Fibroblast of pulmonary artery (primary cell): ENCODE measurements at regions not wholly inside any gene's neighbourhood (a gene's known extent, or its start where the extent isn't known, plus 50 kb on each side); places are given as distances from the start of the nearest gene placed in this dataset.
"Not testable (repeated sequence)": the region's sequence is repeated elsewhere in the genome, so short reads cannot be mapped to it uniquely, and the experiment has no call there.

Experiments used
- DNase-seq: peaks from one replicate; pipeline ENCODE4 v3.0.0-alpha.2; 2010; ENCODE audit warnings: low read depth
- H3K4me3 ChIP-seq: replicated peaks from 2 replicates; pipeline ENCODE4 v1.5.1; 2011; ENCODE audit warnings: low read depth, mild to moderate bottlenecking, control low read depth, low read length, moderate library complexity
- CTCF ChIP-seq: IDR thresholded peaks from 2 replicates; pipeline ENCODE4 v1.5.1; 2011; ENCODE audit warnings: mild to moderate bottlenecking, control low read depth, low read length, inconsistent platforms; ENCODE audit errors: missing control alignments

DNA sequence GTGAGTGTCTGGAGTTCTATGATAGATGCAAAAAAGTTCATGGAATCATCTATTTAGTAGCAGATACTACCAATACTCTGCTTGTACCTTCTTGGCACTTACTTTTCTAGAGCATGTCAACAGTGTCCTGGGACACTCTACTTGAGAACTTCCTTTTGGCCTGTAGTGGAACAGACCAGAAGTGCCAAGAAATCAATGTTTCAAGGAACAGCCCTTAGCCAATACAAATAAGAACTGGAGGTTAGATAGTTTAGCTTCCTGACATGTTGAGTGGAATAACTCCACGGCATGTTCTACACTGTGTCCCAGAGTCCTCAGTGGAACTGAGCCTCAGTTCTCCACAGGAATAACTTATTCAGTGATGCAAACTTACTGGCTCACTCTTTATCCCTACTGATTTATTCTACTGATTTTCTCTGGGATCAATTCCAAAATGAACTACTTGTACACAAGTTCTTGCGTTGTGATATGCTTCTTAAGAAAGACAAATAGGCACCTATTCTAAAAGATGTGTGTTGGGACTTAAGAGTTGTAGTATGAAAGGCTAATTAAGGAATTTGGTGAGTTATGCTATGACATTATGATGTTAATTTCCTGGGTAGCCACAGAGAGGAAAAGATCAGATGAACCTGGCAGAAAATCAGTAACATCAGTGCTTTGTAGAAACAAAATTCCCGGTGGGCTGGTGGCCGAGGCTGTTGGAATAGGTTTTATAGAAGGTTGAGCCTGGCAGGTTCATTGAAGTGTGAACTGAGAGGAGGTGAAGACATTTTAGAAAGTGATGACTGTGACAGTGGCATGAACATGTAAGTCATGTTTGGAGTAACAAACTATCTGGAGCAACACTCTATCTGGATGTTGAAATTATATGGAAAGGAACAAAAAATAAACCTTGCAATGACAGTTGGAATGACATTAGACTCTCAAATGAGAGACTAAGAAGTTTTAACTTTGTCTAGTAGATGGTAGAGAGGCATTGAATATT lies 101.8 kb upstream of the RBMS3 start:
- no peak for TF ChIP-seq CTCF
- H3K4me3 ChIP-seq = no peak overlapping the region
- no peak for DNase-seq

DNA sequence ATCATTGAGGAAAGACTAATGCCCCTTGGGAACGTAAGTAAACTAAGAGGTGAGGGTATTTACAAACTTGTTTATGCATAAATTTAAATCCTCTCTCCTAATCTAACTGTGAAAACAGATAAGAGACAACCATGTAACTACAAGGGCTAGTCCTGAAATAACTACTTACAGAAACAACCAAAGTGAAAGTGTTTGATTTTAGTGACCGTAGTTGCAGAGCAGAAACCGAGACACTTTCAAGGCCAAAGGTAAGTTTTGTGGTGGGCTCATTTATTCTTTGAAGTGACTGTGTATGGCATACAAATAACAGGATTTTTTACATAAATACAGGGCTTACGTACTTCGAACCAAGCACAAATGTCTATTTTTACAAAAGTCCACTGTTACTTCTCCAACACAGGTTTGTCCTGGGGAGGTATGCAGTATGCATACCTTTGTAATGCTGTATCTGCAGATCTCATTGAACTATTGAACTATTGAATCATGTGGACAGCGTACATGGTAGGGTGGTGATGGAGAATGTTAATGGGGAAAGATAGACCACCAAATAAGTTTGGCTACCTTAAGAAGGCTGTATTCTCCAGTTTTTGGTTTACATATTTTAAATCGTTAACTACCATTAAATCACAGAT lies 99.6 kb upstream of the RBMS3 start:
- TF ChIP-seq CTCF = no peak
- no peak for DNase-seq
- no peak overlapping the region for H3K4me3 ChIP-seq

GRCh38 chr3:29181872-29182271 lies 99.0 kb upstream of the RBMS3 start:
- no peak for DNase-seq
- TF ChIP-seq CTCF = no peak

GRCh38 chr3:29182828-29183227 lies 98.0 kb upstream of the RBMS3 start:
- DNase-seq = not testable (repeated sequence)

More at GRCh38 chr3:29181872-29182271, 99.0 kb upstream of the RBMS3 start:
- H3K4me3 ChIP-seq = no peak overlapping the region

GRCh38 chr3:29183346-29184087 lies 97.4 kb upstream of the RBMS3 start:
- no peak overlapping the region for H3K4me3 ChIP-seq
- peak; percentile 55 for DNase-seq

More at GRCh38 chr3:29182828-29183227, 98.0 kb upstream of the RBMS3 start:
- not testable (repeated sequence) for H3K4me3 ChIP-seq

DNA sequence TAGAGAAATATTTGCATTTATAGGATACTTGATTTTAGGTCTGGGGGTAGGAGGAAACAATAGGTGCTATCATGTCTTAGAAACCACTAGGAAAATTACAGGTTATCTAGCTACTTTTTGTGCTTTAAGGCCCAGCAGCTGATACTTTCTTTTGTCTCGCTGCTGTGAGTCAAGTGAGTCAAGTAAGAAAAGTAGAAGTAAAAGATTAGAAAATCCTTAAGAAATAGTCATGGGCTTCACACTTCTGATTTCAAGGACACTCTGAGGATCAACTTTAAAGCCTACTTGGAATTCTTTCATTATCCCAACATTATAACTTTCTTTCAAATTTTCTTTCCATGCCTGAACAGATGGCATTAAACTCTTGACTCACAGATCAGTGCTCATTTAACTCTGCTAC lies 95.2 kb upstream of the RBMS3 start:
- DNase-seq = no peak
- H3K4me3 ChIP-seq = no peak overlapping the region
- TF ChIP-seq CTCF = no peak

More at GRCh38 chr3:29183346-29184087, 97.4 kb upstream of the RBMS3 start:
- no peak for TF ChIP-seq CTCF

DNA sequence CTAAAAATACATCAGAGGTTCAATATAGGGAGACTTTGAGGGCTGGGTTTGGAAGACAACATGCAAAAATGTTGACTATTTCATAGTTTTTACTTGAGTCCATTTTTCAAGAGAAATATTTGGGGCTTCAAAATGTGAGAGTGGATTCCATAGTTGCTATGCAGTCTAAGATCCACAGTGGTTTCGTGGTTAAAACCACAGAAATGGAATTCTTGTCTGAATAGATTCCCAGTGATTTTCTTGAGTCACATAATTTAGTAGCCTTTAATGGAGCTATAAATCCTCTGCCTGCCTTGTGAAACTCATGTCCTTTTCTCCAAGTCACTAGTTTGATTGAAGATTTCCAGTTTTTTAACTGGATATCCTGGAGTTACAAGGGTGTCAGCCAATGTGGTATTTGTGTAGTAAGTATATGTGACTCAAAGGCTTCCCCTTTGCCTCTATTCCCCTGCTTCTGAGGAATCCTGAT lies 94.7 kb upstream of the RBMS3 start:
- H3K4me3 ChIP-seq = no peak overlapping the region
- TF ChIP-seq CTCF = no peak
- peak; percentile 88 for DNase-seq
